Trophoblast cell (in vitro differentiated cells and primary cell): ENCODE measurements at regions not wholly inside any gene's neighbourhood (a gene's known extent, or its start where the extent isn't known, plus 50 kb on each side); places are given as distances from the start of the nearest gene placed in this dataset.

ENCODE experiments used
- DNase-seq, 2 donors: peaks; one replicate each; pipeline ENCODE4 v3.0.0-alpha.2; 2016
- H2AFZ ChIP-seq: 2 replicates; pipeline ENCODE4 v1.6.1; 2013; ENCODE audit warnings: low read length, moderate library complexity, mild to moderate bottlenecking; ENCODE audit not compliant: insufficient read depth, poor library complexity
- H2AK5ac ChIP-seq: 2 replicates; pipeline ENCODE4 v1.6.1; 2013; ENCODE audit warnings: mild to moderate bottlenecking, low read length
- H2BK120ac ChIP-seq: 2 replicates; pipeline ENCODE4 v1.6.1; 2013; ENCODE audit warnings: low read length, mild to moderate bottlenecking, moderate library complexity; ENCODE audit not compliant: insufficient read depth, poor library complexity
- H2BK12ac ChIP-seq: 2 replicates; pipeline ENCODE4 v1.6.1; 2013; ENCODE audit warnings: mild to moderate bottlenecking, low read length, moderate library complexity
- H2BK5ac ChIP-seq: 2 replicates; pipeline ENCODE4 v1.6.1; 2013; ENCODE audit warnings: low read length, low read depth, moderate library complexity, mild to moderate bottlenecking; ENCODE audit not compliant: poor library complexity
- H3K14ac ChIP-seq: 2 replicates; pipeline ENCODE4 v1.6.1; 2013; ENCODE audit warnings: mild to moderate bottlenecking, low read length
- H3K18ac ChIP-seq: 2 replicates; pipeline ENCODE4 v1.6.1; 2013; ENCODE audit warnings: mild to moderate bottlenecking, low read length
- H3K23ac ChIP-seq: 2 replicates; pipeline ENCODE4 v1.6.1; 2013; ENCODE audit warnings: low read length
- H3K27ac ChIP-seq: 2 replicates; pipeline ENCODE4 v1.5.1; 2013; ENCODE audit warnings: low read depth, mild to moderate bottlenecking, inconsistent platforms, low read length, moderate library complexity
- H3K27me3 ChIP-seq: 2 replicates; pipeline ENCODE4 v1.6.1; 2013; ENCODE audit warnings: inconsistent platforms, mild to moderate bottlenecking, low read length, moderate library complexity; ENCODE audit not compliant: insufficient read depth
- H3K36me3 ChIP-seq, 2 experiments: 1 replicate in 1 of 2; 2 replicates in 1 of 2; pipeline ENCODE4 v1.6.1; 2013; ENCODE audit warnings: low read length in 2 of 2, mild to moderate bottlenecking in 2 of 2, moderate library complexity in 1 of 2; ENCODE audit not compliant: insufficient read depth in 2 of 2, control insufficient read depth in 1 of 2
- H3K4ac ChIP-seq: 2 replicates; pipeline ENCODE4 v1.6.1; 2013; ENCODE audit warnings: low read depth, mild to moderate bottlenecking, low read length, moderate library complexity
- H3K4me1 ChIP-seq, 2 experiments: 1 replicate in 1 of 2; 2 replicates in 1 of 2; pipeline ENCODE4 v1.6.1; 2013; ENCODE audit warnings: low read length in 2 of 2, mild to moderate bottlenecking in 2 of 2, moderate library complexity in 1 of 2; ENCODE audit not compliant: insufficient read depth in 2 of 2, control insufficient read depth in 1 of 2
- H3K4me2 ChIP-seq: 2 replicates; pipeline ENCODE4 v1.6.1; 2013; ENCODE audit warnings: inconsistent platforms, mild to moderate bottlenecking, low read length, moderate library complexity
- H3K4me3 ChIP-seq: 2 replicates; pipeline ENCODE4 v1.5.1; 2013; ENCODE audit warnings: mild to moderate bottlenecking, low read depth, low read length, inconsistent platforms
- H3K79me1 ChIP-seq: one replicate; pipeline ENCODE4 v1.6.1; 2013; ENCODE audit warnings: low read length
- H3K79me2 ChIP-seq: 2 replicates; pipeline ENCODE4 v1.6.1; 2013; ENCODE audit warnings: low read length, mild to moderate bottlenecking; ENCODE audit not compliant: control insufficient read depth, insufficient read depth, poor library complexity
- H3K9ac ChIP-seq: 2 replicates; pipeline ENCODE4 v1.6.1; 2013; ENCODE audit warnings: mild to moderate bottlenecking, low read length
- H3K9me3 ChIP-seq: 2 replicates; pipeline ENCODE4 v1.6.1; 2013; ENCODE audit warnings: low read depth, mild to moderate bottlenecking, control low read depth, inconsistent platforms, low read length; ENCODE audit not compliant: insufficient read depth
- H4K12ac ChIP-seq: 2 replicates; pipeline ENCODE4 v1.6.1; 2013; ENCODE audit warnings: low read depth, mild to moderate bottlenecking, low read length, moderate library complexity
- H4K8ac ChIP-seq: 2 replicates; pipeline ENCODE4 v1.6.1; 2013; ENCODE audit warnings: low read depth, mild to moderate bottlenecking, low read length, moderate library complexity
- H4K91ac ChIP-seq: one replicate; pipeline ENCODE4 v1.6.1; 2013; ENCODE audit warnings: low read depth, mild to moderate bottlenecking, low read length, moderate library complexity
- WGBS: extraction: QIAGEN DNeasy Blood & Tissue Kit; methylation state at CpG from one replicate; pipeline ENCODE4 v1.1.7; 2013; ENCODE audit warnings: missing lambda C conversion rate; ENCODE audit not compliant: insufficient read length, insufficient coverage; ENCODE audit errors: extremely low coverage; 5-methylcytosine and 5-hydroxymethylcytosine counted together

GRCh38 chr4:31307029-31307428 is 586.9 kb downstream of the PCDH7 start:
- no peak overlapping the region for H3K27ac ChIP-seq
- no peak overlapping the region for H3K4me2 ChIP-seq
- no peak overlapping the region for H2AK5ac ChIP-seq
- no peak overlapping the region for H2BK12ac ChIP-seq
- no peak for DNase-seq
- H4K12ac ChIP-seq, result no peak overlapping the region
- H3K14ac ChIP-seq, result no peak overlapping the region
- H4K91ac ChIP-seq, result no peak overlapping the region
- H3K36me3 ChIP-seq, result no peaks in the 10 kb centered on the region
- H3K18ac ChIP-seq, result no peak overlapping the region
- no peak overlapping the region for H2BK5ac ChIP-seq
- no peaks in the 10 kb centered on the region for H3K79me2 ChIP-seq
- no CpG with 5 or more reads among the region's 5 CpGs for WGBS
- H2AFZ ChIP-seq, result no peak overlapping the region
- no peaks in the 10 kb centered on the region for H3K4me1 ChIP-seq
- H3K4me3 ChIP-seq, result no peak overlapping the region
- H3K23ac ChIP-seq, result no peak overlapping the region
- H3K4ac ChIP-seq, result no peak overlapping the region
- no peak overlapping the region for H2BK120ac ChIP-seq
- no peak overlapping the region for H4K8ac ChIP-seq
- H3K9ac ChIP-seq, result no peak overlapping the region
- no peaks in the 10 kb centered on the region for H3K79me1 ChIP-seq
- H3K27me3 ChIP-seq, result no peaks in the 10 kb centered on the region
- no peaks in the 10 kb centered on the region for H3K9me3 ChIP-seq

GRCh38 chr4:31324814-31325213 is 604.6 kb downstream of the PCDH7 start:
- H4K8ac ChIP-seq, result no peak overlapping the region

GRCh38 chr4:31325300-31325699 is 605.1 kb downstream of the PCDH7 start:
- Histone ChIP-seq H4K8ac (no peak overlapping the region), H3K18ac (no peak overlapping the region), H3K14ac (no peak overlapping the region), H2BK5ac (no peak overlapping the region), H3K27ac (no peak overlapping the region), H2AFZ (no peak overlapping the region), H3K79me2 (no peaks in the 10 kb centered on the region), H3K4me2 (no peak overlapping the region), H4K91ac (no peak overlapping the region), H3K23ac (no peak overlapping the region), H3K79me1 (no peaks in the 10 kb centered on the region), H3K4ac (no peak overlapping the region), H3K36me3 (no peaks in the 10 kb centered on the region), H4K12ac (no peak overlapping the region), H3K4me3 (no peak overlapping the region), H2AK5ac (no peak overlapping the region), H3K4me1 (no peaks in the 10 kb centered on the region), H2BK120ac (no peak overlapping the region), H3K9me3 (no peaks in the 10 kb centered on the region), H2BK12ac (no peak overlapping the region), H3K9ac (no peak overlapping the region), H3K27me3 (no peaks in the 10 kb centered on the region)
- no peak for DNase-seq
- WGBS, result no CpG with 5 or more reads among the region's 1 CpG

More at GRCh38 chr4:31324814-31325213, 604.6 kb downstream of the PCDH7 start:
- Histone ChIP-seq H3K18ac (no peak overlapping the region), H3K36me3 (no peaks in the 10 kb centered on the region), H3K4me2 (no peak overlapping the region), H3K79me2 (no peaks in the 10 kb centered on the region), H4K91ac (no peak overlapping the region), H3K4ac (no peak overlapping the region), H3K14ac (no peak overlapping the region), H2BK5ac (no peak overlapping the region), H3K27me3 (no peaks in the 10 kb centered on the region), H3K9me3 (no peaks in the 10 kb centered on the region), H3K9ac (no peak overlapping the region), H2AK5ac (no peak overlapping the region), H3K4me3 (no peak overlapping the region), H2BK12ac (no peak overlapping the region), H3K79me1 (no peaks in the 10 kb centered on the region), H3K23ac (no peak overlapping the region), H2AFZ (no peak overlapping the region), H2BK120ac (no peak overlapping the region), H4K12ac (no peak overlapping the region), H3K27ac (no peak overlapping the region), H3K4me1 (no peaks in the 10 kb centered on the region)
- no peak for DNase-seq

GRCh38 chr4:31327031-31327430 is 606.9 kb downstream of the PCDH7 start:
- Histone ChIP-seq H4K12ac (no peak overlapping the region), H3K27me3 (no peaks in the 10 kb centered on the region), H3K27ac (no peak overlapping the region), H2BK5ac (no peak overlapping the region), H4K8ac (no peak overlapping the region), H4K91ac (no peak overlapping the region), H3K4me1 (no peaks in the 10 kb centered on the region), H2AK5ac (no peak overlapping the region), H3K9ac (no peak overlapping the region), H2BK12ac (no peak overlapping the region), H3K18ac (no peak overlapping the region), H3K79me1 (no peaks in the 10 kb centered on the region), H3K36me3 (no peaks in the 10 kb centered on the region), H3K79me2 (no peaks in the 10 kb centered on the region), H3K4me2 (no peak overlapping the region), H3K4me3 (no peak overlapping the region), H2AFZ (no peak overlapping the region), H2BK120ac (no peak overlapping the region), H3K14ac (no peak overlapping the region), H3K4ac (no peak overlapping the region), H3K23ac (no peak overlapping the region), H3K9me3 (no peaks in the 10 kb centered on the region)
- no peak for DNase-seq
- WGBS, result no CpG with 5 or more reads among the region's 6 CpGs
